ENCODE measurements at regions not wholly inside any gene's neighbourhood (a gene's known extent, or its start where the extent isn't known, plus 50 kb on each side); places are given as distances from the start of the nearest gene placed in this dataset.

- Mint-ChIP-seq H3K27ac (no peak overlapping the region), H3K4me1 (ENCODE audit: low read depth) (no peaks in the 10 kb centered on the region), H3K4me3 (no peak overlapping the region), H3K36me3 (no peaks in the 10 kb centered on the region), H3K9me3 (peaks cover 3% of the 10 kb centered on the region), H3K27me3 (no peaks in the 10 kb centered on the region)
- intact Hi-C loops (cut with micrococcal nuclease): no loop called here
- DNase-seq: no peak
- POLR2A ChIA-PET: no interaction called here
- CTCF ChIA-PET: no interaction called here
These were observed 396.2 kb upstream of the ZNF385D start for GRCh38 chr3:22147161-22147560.

- no peak overlapping the region for H3K27ac Mint-ChIP-seq
- intact Hi-C loops (cut with micrococcal nuclease): no loop called here
- H3K27me3 Mint-ChIP-seq: no peaks in the 10 kb centered on the region
- H3K4me3 Mint-ChIP-seq: no peak overlapping the region
- H3K36me3 Mint-ChIP-seq: no peaks in the 10 kb centered on the region
- H3K9me3 Mint-ChIP-seq: peaks cover 3% of the 10 kb centered on the region
- POLR2A ChIA-PET: no interaction called here
- no peaks in the 10 kb centered on the region for H3K4me1 Mint-ChIP-seq (ENCODE audit: low read depth)
- CTCF ChIA-PET: no interaction called here
- DNase-seq: no peak
These were observed 405.9 kb upstream of the ZNF385D start for GRCh38 chr3:22156868-22157267.

GRCh38 chr3:22157848-22158247 lies 406.8 kb upstream of the ZNF385D start:
- Mint-ChIP-seq H3K4me3 (no peak overlapping the region), H3K9me3 (peaks cover 3% of the 10 kb centered on the region), H3K4me1 (ENCODE audit: low read depth) (no peaks in the 10 kb centered on the region), H3K36me3 (no peaks in the 10 kb centered on the region), H3K27ac (no peak overlapping the region), H3K27me3 (no peaks in the 10 kb centered on the region)
- CTCF ChIA-PET: no interaction called here
- DNase-seq: no peak
- intact Hi-C loops (cut with micrococcal nuclease): no loop called here
- POLR2A ChIA-PET: no interaction called here

GRCh38 chr3:22159004-22159695 lies 408.1 kb upstream of the ZNF385D start:
- intact Hi-C loops (cut with micrococcal nuclease): no loop called here
- no peaks in the 10 kb centered on the region for H3K9me3 Mint-ChIP-seq
- H3K27me3 Mint-ChIP-seq: no peaks in the 10 kb centered on the region
- ChIA-PET CTCF (no interaction called here), POLR2A (no interaction called here)
- no peak for DNase-seq
- no peaks in the 10 kb centered on the region for H3K4me1 Mint-ChIP-seq (ENCODE audit: low read depth)
- H3K27ac Mint-ChIP-seq: no peak overlapping the region
- no peak overlapping the region for H3K4me3 Mint-ChIP-seq
- no peaks in the 10 kb centered on the region for H3K36me3 Mint-ChIP-seq

GRCh38 chr3:22161315-22161714 lies 410.3 kb upstream of the ZNF385D start:
- CTCF ChIA-PET: no interaction called here
- H3K4me1 Mint-ChIP-seq (ENCODE audit: low read depth): no peaks in the 10 kb centered on the region
- H3K9me3 Mint-ChIP-seq: peaks cover 4% of the 10 kb centered on the region
- no peak overlapping the region for H3K27ac Mint-ChIP-seq
- DNase-seq: no peak
- intact Hi-C loops (cut with micrococcal nuclease): no loop called here
- POLR2A ChIA-PET: no interaction called here
- H3K27me3 Mint-ChIP-seq: no peaks in the 10 kb centered on the region
- H3K4me3 Mint-ChIP-seq: no peak overlapping the region
- H3K36me3 Mint-ChIP-seq: no peaks in the 10 kb centered on the region

GRCh38 chr3:22170370-22170769 lies 419.4 kb upstream of the ZNF385D start:
- ChIA-PET POLR2A (no interaction called here), CTCF (no interaction called here)
- no peaks in the 10 kb centered on the region for H3K36me3 Mint-ChIP-seq
- H3K4me3 Mint-ChIP-seq: no peak overlapping the region
- no peak for DNase-seq
- no peaks in the 10 kb centered on the region for H3K4me1 Mint-ChIP-seq (ENCODE audit: low read depth)
- intact Hi-C loops (cut with micrococcal nuclease): no loop called here
- H3K27ac Mint-ChIP-seq: no peak overlapping the region
- peaks cover 15% of the 10 kb centered on the region for H3K9me3 Mint-ChIP-seq
- H3K27me3 Mint-ChIP-seq: no peaks in the 10 kb centered on the region

- no peaks in the 10 kb centered on the region for H3K36me3 Mint-ChIP-seq
- POLR2A ChIA-PET: no interaction called here
- no peak overlapping the region for H3K4me3 Mint-ChIP-seq
These were observed 422.0 kb upstream of the ZNF385D start for GRCh38 chr3:22172964-22173363.

GRCh38 chr3:22175947-22176346 lies 424.9 kb upstream of the ZNF385D start:
- no peak for DNase-seq
- H3K27me3 Mint-ChIP-seq: no peaks in the 10 kb centered on the region
- CTCF ChIA-PET: no interaction called here
- no peak overlapping the region for H3K4me3 Mint-ChIP-seq
- no peaks in the 10 kb centered on the region for H3K36me3 Mint-ChIP-seq
- intact Hi-C loops (cut with micrococcal nuclease): no loop called here
- no peak overlapping the region for H3K27ac Mint-ChIP-seq
- H3K4me1 Mint-ChIP-seq (ENCODE audit: low read depth): no peaks in the 10 kb centered on the region
- H3K9me3 Mint-ChIP-seq: peaks cover 3% of the 10 kb centered on the region
- POLR2A ChIA-PET: no interaction called here

More at GRCh38 chr3:22172964-22173363, 422.0 kb upstream of the ZNF385D start:
- no peak for DNase-seq
- intact Hi-C loops (cut with micrococcal nuclease): no loop called here
- H3K27ac Mint-ChIP-seq: no peak overlapping the region
- no peaks in the 10 kb centered on the region for H3K27me3 Mint-ChIP-seq
- H3K4me1 Mint-ChIP-seq (ENCODE audit: low read depth): no peaks in the 10 kb centered on the region
- peaks cover 3% of the 10 kb centered on the region for H3K9me3 Mint-ChIP-seq
- CTCF ChIA-PET: no interaction called here

- Mint-ChIP-seq H3K9me3 (peaks cover 3% of the 10 kb centered on the region), H3K4me3 (no peak overlapping the region), H3K4me1 (ENCODE audit: low read depth) (no peaks in the 10 kb centered on the region), H3K36me3 (no peaks in the 10 kb centered on the region), H3K27ac (no peak overlapping the region), H3K27me3 (no peaks in the 10 kb centered on the region)
- intact Hi-C loops (cut with micrococcal nuclease): no loop called here
- ChIA-PET POLR2A (no interaction called here), CTCF (no interaction called here)
- no peak for DNase-seq
These were observed 425.9 kb upstream of the ZNF385D start for GRCh38 chr3:22176911-22177310.

- no peak overlapping the region for H3K27ac Mint-ChIP-seq
- H3K27me3 Mint-ChIP-seq: no peaks in the 10 kb centered on the region
- no peaks in the 10 kb centered on the region for H3K4me1 Mint-ChIP-seq (ENCODE audit: low read depth)
- intact Hi-C loops (cut with micrococcal nuclease): no loop called here
- POLR2A ChIA-PET: no interaction called here
- H3K36me3 Mint-ChIP-seq: no peaks in the 10 kb centered on the region
- CTCF ChIA-PET: no interaction called here
- DNase-seq: no peak
- H3K4me3 Mint-ChIP-seq: no peak overlapping the region
- H3K9me3 Mint-ChIP-seq: peaks cover 6% of the 10 kb centered on the region
These were observed 438.6 kb upstream of the ZNF385D start for GRCh38 chr3:22189616-22190015.

GRCh38 chr3:22199095-22199494 lies 448.1 kb upstream of the ZNF385D start:
- intact Hi-C loops (cut with micrococcal nuclease): no loop called here
- Mint-ChIP-seq H3K27me3 (no peaks in the 10 kb centered on the region), H3K4me1 (ENCODE audit: low read depth) (no peaks in the 10 kb centered on the region), H3K27ac (no peak overlapping the region), H3K9me3 (peaks cover 8% of the 10 kb centered on the region), H3K36me3 (no peaks in the 10 kb centered on the region), H3K4me3 (no peak overlapping the region)
- DNase-seq: no peak
- ChIA-PET CTCF (no interaction called here), POLR2A (no interaction called here)

- H3K27me3 Mint-ChIP-seq: no peaks in the 10 kb centered on the region
- no peaks in the 10 kb centered on the region for H3K4me1 Mint-ChIP-seq (ENCODE audit: low read depth)
- intact Hi-C loops (cut with micrococcal nuclease): no loop called here
- H3K4me3 Mint-ChIP-seq: no peak overlapping the region
- H3K36me3 Mint-ChIP-seq: no peaks in the 10 kb centered on the region
- no peak overlapping the region for H3K27ac Mint-ChIP-seq
- peaks cover 8% of the 10 kb centered on the region for H3K9me3 Mint-ChIP-seq
- CTCF ChIA-PET: no interaction called here
- DNase-seq: no peak
- POLR2A ChIA-PET: no interaction called here
These were observed 457.8 kb upstream of the ZNF385D start for GRCh38 chr3:22208844-22209243.

GRCh38 chr3:22209578-22209977 lies 458.6 kb upstream of the ZNF385D start:
- Mint-ChIP-seq H3K27me3 (no peaks in the 10 kb centered on the region), H3K4me1 (ENCODE audit: low read depth) (no peaks in the 10 kb centered on the region), H3K36me3 (no peaks in the 10 kb centered on the region), H3K9me3 (peaks cover 8% of the 10 kb centered on the region), H3K4me3 (no peak overlapping the region), H3K27ac (no peak overlapping the region)
- intact Hi-C loops (cut with micrococcal nuclease): no loop called here
- DNase-seq: no peak
- ChIA-PET POLR2A (no interaction called here), CTCF (no interaction called here)

- H3K27me3 Mint-ChIP-seq: no peaks in the 10 kb centered on the region
- H3K27ac Mint-ChIP-seq: no peak overlapping the region
- DNase-seq: no peak
- H3K4me1 Mint-ChIP-seq (ENCODE audit: low read depth): no peaks in the 10 kb centered on the region
- peaks cover 11% of the 10 kb centered on the region for H3K9me3 Mint-ChIP-seq
- POLR2A ChIA-PET: no interaction called here
- H3K36me3 Mint-ChIP-seq: no peaks in the 10 kb centered on the region
- intact Hi-C loops (cut with micrococcal nuclease): no loop called here
- H3K4me3 Mint-ChIP-seq: no peak overlapping the region
- CTCF ChIA-PET: no interaction called here
These were observed 459.7 kb upstream of the ZNF385D start for GRCh38 chr3:22210693-22211092.

Data from activated CD4-positive, alpha-beta memory T cell treated with anti-CD3 and anti-CD28 coated beads for 36 hours (primary cell).